ENCODE measurements at regions not wholly inside any gene's neighbourhood (a gene's known extent, or its start where the extent isn't known, plus 50 kb on each side); places are given as distances from the start of the nearest gene placed in this dataset.

DNA sequence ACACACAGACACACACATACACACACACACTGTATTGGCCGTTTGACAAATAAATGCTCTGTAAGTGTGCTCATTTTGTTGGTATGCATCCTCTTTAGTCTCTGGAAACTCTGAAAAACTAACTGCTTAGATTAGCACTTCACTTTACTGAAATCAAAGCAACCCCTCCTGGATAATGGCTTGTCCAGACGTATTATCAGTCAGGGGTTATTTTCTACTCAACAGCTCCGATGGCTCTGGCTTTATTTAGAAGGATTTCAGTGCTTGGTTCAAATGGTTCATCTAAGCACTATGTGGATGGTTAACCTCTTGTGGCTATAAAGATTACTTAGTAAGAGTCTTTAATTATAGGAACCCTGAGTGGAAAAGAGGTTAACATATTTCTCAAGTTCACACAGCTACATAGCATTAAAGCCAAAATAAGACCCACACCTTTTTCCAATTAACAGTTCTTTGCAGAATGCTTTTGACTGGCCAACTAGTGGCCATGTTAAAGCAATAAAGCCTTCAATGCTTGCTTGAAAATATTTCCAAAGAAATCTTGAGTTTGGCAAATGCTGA lies 516.1 kb upstream of the NAALADL2 start:
- no peaks in the 10 kb centered on the region for H3K36me3 ChIP-seq
- WGBS, 2 donors (ENCODE audit: low coverage in 1 of 2) = 63 to 69% methylated on average over 1 to 3 of the region's 3 CpGs
- in situ Hi-C loops (cut with MboI; ENCODE audit: low pct_ligation_motif_present in 1 of 4, low pct_unique_long_range_greater_than_20kb in 1 of 4, low sequenced_read_pairs in 3 of 4) = no loop called here
- intact Hi-C loops (cut with DNase I; ENCODE audit: low total_unique reads) = no loop called here
- no peak overlapping the region for H3K4me3 ChIP-seq
- no peak overlapping the region for H3K27ac ChIP-seq
- no peaks in the 10 kb centered on the region for H3K4me1 ChIP-seq
- no peaks in the 10 kb centered on the region for H3K27me3 ChIP-seq
- no peaks in the 10 kb centered on the region for H3K9me3 ChIP-seq
- TF ChIP-seq, protein P1, sequence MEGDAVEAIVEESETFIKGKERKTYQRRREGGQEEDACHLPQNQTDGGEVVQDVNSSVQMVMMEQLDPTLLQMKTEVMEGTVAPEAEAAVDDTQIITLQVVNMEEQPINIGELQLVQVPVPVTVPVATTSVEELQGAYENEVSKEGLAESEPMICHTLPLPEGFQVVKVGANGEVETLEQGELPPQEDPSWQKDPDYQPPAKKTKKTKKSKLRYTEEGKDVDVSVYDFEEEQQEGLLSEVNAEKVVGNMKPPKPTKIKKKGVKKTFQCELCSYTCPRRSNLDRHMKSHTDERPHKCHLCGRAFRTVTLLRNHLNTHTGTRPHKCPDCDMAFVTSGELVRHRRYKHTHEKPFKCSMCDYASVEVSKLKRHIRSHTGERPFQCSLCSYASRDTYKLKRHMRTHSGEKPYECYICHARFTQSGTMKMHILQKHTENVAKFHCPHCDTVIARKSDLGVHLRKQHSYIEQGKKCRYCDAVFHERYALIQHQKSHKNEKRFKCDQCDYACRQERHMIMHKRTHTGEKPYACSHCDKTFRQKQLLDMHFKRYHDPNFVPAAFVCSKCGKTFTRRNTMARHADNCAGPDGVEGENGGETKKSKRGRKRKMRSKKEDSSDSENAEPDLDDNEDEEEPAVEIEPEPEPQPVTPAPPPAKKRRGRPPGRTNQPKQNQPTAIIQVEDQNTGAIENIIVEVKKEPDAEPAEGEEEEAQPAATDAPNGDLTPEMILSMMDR (IDR thresholded peaks at IDR 0.05) = no peak
- TF ChIP-seq POLR2AphosphoS5 (IDR thresholded peaks at IDR 0.05) (no peak), POLR2A (IDR thresholded peaks at IDR 0.05) (no peak), EP300 (IDR thresholded peaks at IDR 0.05; ENCODE audit: low read depth) (no peak)
- DNase-seq = no peak

DNA sequence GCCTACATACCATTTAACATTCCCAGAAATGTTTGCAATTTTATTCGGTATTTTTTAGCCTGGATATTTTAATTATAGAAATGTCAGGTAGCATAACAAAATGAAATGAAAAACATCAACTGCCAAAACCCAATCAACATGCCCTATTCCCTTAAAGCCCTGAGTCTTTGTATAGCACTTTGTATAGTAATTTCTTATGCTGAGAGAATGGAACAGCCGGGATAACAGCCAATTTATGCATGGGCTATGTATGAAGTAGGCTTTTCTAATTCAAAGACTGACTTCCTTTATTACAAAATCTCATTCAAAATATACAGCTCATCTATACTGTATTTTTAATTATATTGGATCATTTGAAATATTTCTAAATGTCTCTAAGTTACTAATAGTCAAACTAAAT lies 513.0 kb upstream of the NAALADL2 start:
- DNase-seq = no peak
- TF ChIP-seq POLR2AphosphoS5 (IDR thresholded peaks at IDR 0.05) = no peak
- Histone ChIP-seq H3K9me3 (no peaks in the 10 kb centered on the region), H3K4me1 (no peaks in the 10 kb centered on the region), H3K27me3 (no peaks in the 10 kb centered on the region), H3K4me3 (no peak overlapping the region), H3K36me3 (no peaks in the 10 kb centered on the region), H3K27ac (no peak overlapping the region)
- in situ Hi-C loops (cut with MboI; ENCODE audit: low pct_ligation_motif_present in 1 of 4, low pct_unique_long_range_greater_than_20kb in 1 of 4, low sequenced_read_pairs in 3 of 4) (no loop called here), intact Hi-C loops (cut with DNase I; ENCODE audit: low total_unique reads) (no loop called here)
- WGBS, 2 donors (ENCODE audit: low coverage in 1 of 2) = 80 to 82% methylated on average over 2 of the region's 2 CpGs

DNA sequence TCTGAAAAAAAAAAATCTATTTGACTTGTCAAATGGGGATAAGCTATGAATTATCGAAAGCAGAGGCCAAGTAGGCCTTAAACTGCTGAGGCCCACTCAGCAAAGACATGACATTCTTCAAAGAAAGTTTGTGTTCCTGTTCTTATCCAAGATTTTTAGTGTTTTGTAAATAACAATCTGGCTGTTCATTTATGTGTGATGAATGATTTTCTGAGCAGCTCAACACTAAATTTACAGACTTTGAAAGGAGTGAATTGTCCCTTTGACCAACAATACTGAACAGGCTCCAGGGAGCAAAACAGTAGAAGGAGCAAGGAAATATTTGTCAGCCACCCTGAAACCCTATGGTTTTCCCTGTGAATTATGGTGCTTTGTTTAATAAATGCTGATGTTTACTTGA lies 512.6 kb upstream of the NAALADL2 start:
- in situ Hi-C loops (cut with MboI; ENCODE audit: low pct_ligation_motif_present in 1 of 4, low pct_unique_long_range_greater_than_20kb in 1 of 4, low sequenced_read_pairs in 3 of 4) = no loop called here
- TF ChIP-seq POLR2A (IDR thresholded peaks at IDR 0.05) (no peak), POLR2AphosphoS5 (IDR thresholded peaks at IDR 0.05) (no peak), EP300 (IDR thresholded peaks at IDR 0.05; ENCODE audit: low read depth) (no peak)
- TF ChIP-seq, protein P1 (IDR thresholded peaks at IDR 0.05) = no peak
- H3K4me3 ChIP-seq = no peak overlapping the region
- no peaks in the 10 kb centered on the region for H3K27me3 ChIP-seq
- DNase-seq = no peak
- no peak overlapping the region for H3K27ac ChIP-seq
- H3K9me3 ChIP-seq = no peaks in the 10 kb centered on the region
- no peaks in the 10 kb centered on the region for H3K4me1 ChIP-seq
- WGBS, 2 donors (ENCODE audit: low coverage in 1 of 2) = 58 to 78% methylated on average over 1 of the region's 1 CpG
- H3K36me3 ChIP-seq = no peaks in the 10 kb centered on the region
- intact Hi-C loops (cut with DNase I; ENCODE audit: low total_unique reads) = no loop called here

DNA sequence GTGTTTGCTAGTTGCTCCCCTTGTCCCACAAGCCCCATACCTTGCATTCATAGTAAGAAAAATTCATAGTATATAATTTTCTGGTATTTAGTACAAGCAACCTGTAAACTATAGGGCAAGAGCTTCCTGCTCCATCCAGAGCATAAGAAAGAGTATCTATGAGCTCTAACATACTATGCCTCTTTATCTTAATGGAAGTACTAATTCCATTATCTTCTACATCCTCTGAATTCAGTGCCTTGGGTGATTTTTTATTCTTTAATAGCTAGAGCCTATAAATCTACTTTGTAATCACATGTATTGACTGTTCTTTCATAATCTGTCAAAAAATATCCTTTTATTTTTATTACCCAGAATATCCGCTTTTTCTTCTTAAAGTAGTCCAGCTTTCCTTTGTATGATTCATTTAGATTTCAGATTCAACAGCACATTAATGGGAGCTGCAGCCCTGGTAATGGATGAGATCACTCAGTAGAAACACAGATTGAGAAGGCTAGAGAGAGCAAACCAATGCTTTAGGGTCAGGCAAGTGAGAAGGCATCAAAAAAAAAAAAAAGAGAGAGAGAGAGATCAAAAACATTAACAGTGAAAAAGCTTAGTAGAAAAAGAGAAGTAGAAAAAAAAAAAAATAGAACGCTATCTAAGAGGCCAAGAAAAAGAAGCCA lies 511.5 kb upstream of the NAALADL2 start:
- H3K9me3 ChIP-seq = no peaks in the 10 kb centered on the region

DNA sequence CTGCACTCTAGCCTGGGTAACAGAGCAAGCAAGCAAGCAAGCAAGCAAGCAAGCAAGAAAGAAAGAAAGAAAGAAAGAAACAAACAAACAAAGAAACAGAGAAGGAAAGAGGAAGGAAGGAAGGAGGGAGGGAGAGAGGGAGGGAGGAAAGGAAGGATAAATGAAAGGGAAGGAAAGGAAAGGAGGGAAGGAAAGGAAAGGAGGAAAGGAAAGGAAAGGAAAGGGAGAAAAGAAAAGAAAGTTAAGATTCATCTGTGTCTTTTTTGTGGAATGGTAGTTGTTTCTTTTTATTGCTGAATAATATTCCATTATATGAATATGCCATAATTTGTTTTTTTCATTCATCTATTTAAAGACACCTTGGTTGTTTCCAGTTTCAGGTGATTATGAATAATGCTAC lies 506.9 kb upstream of the NAALADL2 start:
- in situ Hi-C loops (cut with MboI; ENCODE audit: low pct_ligation_motif_present in 1 of 4, low pct_unique_long_range_greater_than_20kb in 1 of 4, low sequenced_read_pairs in 3 of 4) (no loop called here), intact Hi-C loops (cut with DNase I; ENCODE audit: low total_unique reads) (no loop called here)
- Histone ChIP-seq H3K4me1 (no peaks in the 10 kb centered on the region), H3K4me3 (no peak overlapping the region), H3K27ac (no peak overlapping the region), H3K36me3 (no peaks in the 10 kb centered on the region), H3K27me3 (no peaks in the 10 kb centered on the region), H3K9me3 (no peaks in the 10 kb centered on the region)
- no peak for TF ChIP-seq EP300 (IDR thresholded peaks at IDR 0.05; ENCODE audit: low read depth)
- TF ChIP-seq POLR2AphosphoS5 (IDR thresholded peaks at IDR 0.05) = no peak
- TF ChIP-seq POLR2A (IDR thresholded peaks at IDR 0.05) = no peak
- TF ChIP-seq, protein P1 (IDR thresholded peaks at IDR 0.05) = no peak
- no peak for DNase-seq

More for the DNA sequence above, 511.5 kb upstream of the NAALADL2 start:
- Histone ChIP-seq H3K4me3 (no peak overlapping the region), H3K4me1 (no peaks in the 10 kb centered on the region), H3K36me3 (no peaks in the 10 kb centered on the region), H3K27ac (no peak overlapping the region), H3K27me3 (no peaks in the 10 kb centered on the region)
- in situ Hi-C loops (cut with MboI; ENCODE audit: low pct_ligation_motif_present in 1 of 4, low pct_unique_long_range_greater_than_20kb in 1 of 4, low sequenced_read_pairs in 3 of 4) = no loop called here
- TF ChIP-seq EP300 (IDR thresholded peaks at IDR 0.05; ENCODE audit: low read depth) = no peak
- no peak for TF ChIP-seq POLR2A (IDR thresholded peaks at IDR 0.05)
- WGBS, 2 donors (ENCODE audit: low coverage in 1 of 2) = 90% methylated on average over 2 of the region's 2 CpGs
- intact Hi-C loops (cut with DNase I; ENCODE audit: low total_unique reads) = no loop called here
- no peak for DNase-seq

Measured in transverse colon (tissue), 4 donors.